GM21619 (cell line): ENCODE measurements at regions not wholly inside any gene's neighbourhood (a gene's known extent, or its start where the extent isn't known, plus 50 kb on each side); places are given as distances from the start of the nearest gene placed in this dataset.
A peak's percentile ranks its signal among the peaks of the same experiment; 100 is the strongest.

Experiments
- ATAC-seq: cut with Tn5 transposase; IDR thresholded peaks from one replicate; pipeline ENCODE4 v1.9.1; 2021; ENCODE audit not compliant: unreplicated experiment

- no peak for ATAC-seq
Measured at GRCh38 chr6:156315146-156315545, 462.0 kb upstream of the ARID1B start.

- no peak for ATAC-seq
Measured at GRCh38 chr6:156313037-156313436, 464.1 kb upstream of the ARID1B start.

GRCh38 chr6:156311291-156311690 lies 465.9 kb upstream of the ARID1B start:
- no peak for ATAC-seq

- ATAC-seq, result no peak
Measured at GRCh38 chr6:156310701-156311100, 466.5 kb upstream of the ARID1B start.

GRCh38 chr6:156309017-156309416 lies 468.2 kb upstream of the ARID1B start:
- ATAC-seq, result no peak

- ATAC-seq, result no peak
Measured at GRCh38 chr6:156308604-156309003, 468.6 kb upstream of the ARID1B start.

GRCh38 chr6:156306531-156306930 lies 470.6 kb upstream of the ARID1B start:
- no peak for ATAC-seq

GRCh38 chr6:156283091-156283490 lies 494.1 kb upstream of the ARID1B start:
- ATAC-seq, result no peak

GRCh38 chr6:156282087-156282486 lies 495.1 kb upstream of the ARID1B start:
- no peak for ATAC-seq

GRCh38 chr6:156281266-156281665 lies 495.9 kb upstream of the ARID1B start:
- ATAC-seq, result no peak

GRCh38 chr6:156280065-156280464 lies 497.1 kb upstream of the ARID1B start:
- ATAC-seq, result no peak

GRCh38 chr6:156279261-156279969 lies 497.8 kb upstream of the ARID1B start:
- ATAC-seq, result peak; percentile 72

- no peak for ATAC-seq
Measured at GRCh38 chr6:156273065-156273711, 504.0 kb upstream of the ARID1B start.

GRCh38 chr6:156269751-156270369 lies 507.3 kb upstream of the ARID1B start:
- ATAC-seq, result no peak

- ATAC-seq, result no peak
Measured at GRCh38 chr6:156268849-156269248, 508.3 kb upstream of the ARID1B start.

- ATAC-seq, result no peak
Measured at GRCh38 chr6:156262014-156262413, 515.2 kb upstream of the ARID1B start.

- ATAC-seq, result no peak
Measured at GRCh38 chr6:156260815-156261214, 516.4 kb upstream of the ARID1B start.

- no peak for ATAC-seq
Measured at GRCh38 chr6:156258981-156259380, 518.2 kb upstream of the ARID1B start.

GRCh38 chr6:156256161-156256560 lies 521.0 kb upstream of the ARID1B start:
- ATAC-seq, result no peak

GRCh38 chr6:156254240-156254639 lies 522.9 kb upstream of the ARID1B start:
- no peak for ATAC-seq

- no peak for ATAC-seq
Measured at GRCh38 chr6:156250593-156250992, 526.6 kb upstream of the ARID1B start.

GRCh38 chr6:156242206-156242605 lies 535.0 kb upstream of the ARID1B start:
- no peak for ATAC-seq
